Dedifferentiated amniotic fluid mesenchymal stem cell (primary cell): ENCODE measurements at regions not wholly inside any gene's neighbourhood (a gene's known extent, or its start where the extent isn't known, plus 50 kb on each side); places are given as distances from the start of the nearest gene placed in this dataset.
"Not testable (repeated sequence)": the region's sequence is repeated elsewhere in the genome, so short reads cannot be mapped to it uniquely, and the experiment has no call there.

Source experiments
- DNase-seq: peaks from one replicate; pipeline ENCODE4 v3.0.0-alpha.2; 2016; ENCODE audit errors: extremely low spot score

- DNase-seq, result no peak
These were observed 74.0 kb downstream of the GATA3 start for GRCh38 chr10:8128511-8128910.

GRCh38 chr10:8129438-8129837 lies 75.0 kb downstream of the GATA3 start:
- no peak for DNase-seq

GRCh38 chr10:8130973-8131911 lies 76.8 kb downstream of the GATA3 start:
- DNase-seq, result no peak

- no peak for DNase-seq
These were observed 78.7 kb downstream of the GATA3 start for GRCh38 chr10:8133146-8133545.

- DNase-seq, result no peak
These were observed 82.2 kb downstream of the GATA3 start for GRCh38 chr10:8136736-8137135.

GRCh38 chr10:8137272-8137681 lies 82.8 kb downstream of the GATA3 start:
- DNase-seq, result no peak

GRCh38 chr10:8137726-8138125 lies 83.2 kb downstream of the GATA3 start:
- no peak for DNase-seq

- DNase-seq, result no peak
These were observed 84.0 kb downstream of the GATA3 start for GRCh38 chr10:8138471-8138870.

GRCh38 chr10:8144496-8144895 lies 90.0 kb downstream of the GATA3 start:
- no peak for DNase-seq

- no peak for DNase-seq
These were observed 92.2 kb downstream of the GATA3 start for GRCh38 chr10:8146650-8147049.

GRCh38 chr10:8149991-8150390 lies 95.5 kb downstream of the GATA3 start:
- DNase-seq, result no peak

GRCh38 chr10:8150401-8150905 lies 96.0 kb downstream of the GATA3 start:
- DNase-seq, result no peak

GRCh38 chr10:8151086-8151485 lies 96.6 kb downstream of the GATA3 start:
- DNase-seq, result no peak

GRCh38 chr10:8156918-8157317 lies 102.4 kb downstream of the GATA3 start:
- no peak for DNase-seq

GRCh38 chr10:8158193-8159071 lies 103.9 kb downstream of the GATA3 start:
- DNase-seq, result no peak

GRCh38 chr10:8159341-8160165 lies 105.1 kb downstream of the GATA3 start:
- no peak for DNase-seq

GRCh38 chr10:8163824-8164223 lies 109.3 kb downstream of the GATA3 start:
- no peak for DNase-seq

- not testable (repeated sequence) for DNase-seq
These were observed 110.2 kb downstream of the GATA3 start for GRCh38 chr10:8164640-8165039.

- DNase-seq, result no peak
These were observed 114.3 kb downstream of the GATA3 start for GRCh38 chr10:8168836-8169235.

GRCh38 chr10:8171008-8171407 lies 116.5 kb downstream of the GATA3 start:
- DNase-seq, result no peak

- DNase-seq, result no peak
These were observed 118.1 kb downstream of the GATA3 start for GRCh38 chr10:8172604-8173003.
